ENCODE measurements at regions not wholly inside any gene's neighbourhood (a gene's known extent, or its start where the extent isn't known, plus 50 kb on each side); places are given as distances from the start of the nearest gene placed in this dataset.

GRCh38 chr6:22349051-22349450 lies 52.2 kb upstream of the PRL start:
- CTCF ChIA-PET = interaction anchor here (0.6 kb wide), 1 partner anchor 241 kb away, joined by 3 read pairs; no protein-coding TSS in a partner anchor
- 86% methylated on average over 11 of the region's 13 CpGs for WGBS (ENCODE audit: missing lambda C conversion rate)
- H3K4me3 ChIP-seq = no peak overlapping the region
- ATAC-seq (no peak), FAIRE-seq (no peak), DNase-seq (ENCODE audit: low read depth in 1 of 2, low spot score in 1 of 2) (no peak)
- 0 out of 3 replicates have a peak, but pooled peaks cover 11% of the 10 kb centered on the region for H3K4me1 ChIP-seq
- H3K4me2 ChIP-seq = no peak overlapping the region
- TF ChIP-seq HES2 (IDR thresholded peaks at IDR 0.05) = no peak
- TF ChIP-seq ATOH8 (CRISPR knock-in tag; IDR thresholded peaks at IDR 0.05; ENCODE audit: low read depth) = no peak
- TF ChIP-seq CHD2 (IDR thresholded peaks at IDR 0.05; ENCODE audit: low read length, partially characterized antibody) = no peak
- no peak for TF ChIP-seq E2F6 (IDR thresholded peaks at IDR 0.05; ENCODE audit: borderline replicate concordance, low read depth)
- TF ChIP-seq PBX3 (IDR thresholded peaks at IDR 0.05) = no peak
- no peak for TF ChIP-seq MAX (IDR thresholded peaks at IDR 0.05)
- TF ChIP-seq HDAC2 (IDR thresholded peaks at IDR 0.05) = no peak
- no peak for TF ChIP-seq MYC (IDR thresholded peaks at IDR 0.05; ENCODE audit: borderline replicate concordance, low read length)
- TF ChIP-seq POLR2A (IDR thresholded peaks at IDR 0.05; ENCODE audit: low read length) = no peak
- TF ChIP-seq PHF8 (IDR thresholded peaks at IDR 0.05; ENCODE audit: borderline replicate concordance, low read depth) = no peak
- TF ChIP-seq CTCF (IDR thresholded peaks at IDR 0.05) = no peak
- TF ChIP-seq MAZ (IDR thresholded peaks at IDR 0.05; ENCODE audit: borderline replicate concordance, low read depth, low read length) = no peak
- no peak for TF ChIP-seq HEYL (CRISPR knock-in tag; IDR thresholded peaks at IDR 0.05)
- no peak for TF ChIP-seq EP300 (IDR thresholded peaks at IDR 0.05)
- TF ChIP-seq JUN (IDR thresholded peaks at IDR 0.05) = no peak
- TF ChIP-seq NFE2L2 (conservative IDR thresholded peaks at IDR 0.05; ENCODE audit: low read length) = no peak
- no peak for TF ChIP-seq REST (IDR thresholded peaks at IDR 0.05)
- TF ChIP-seq FOSB (CRISPR knock-in tag; IDR thresholded peaks at IDR 0.05) = no peak
- TF ChIP-seq CEBPB (IDR thresholded peaks at IDR 0.05) = no peak
- no peak overlapping the region for H3K27ac ChIP-seq
- no peaks in the 10 kb centered on the region for H3K9me3 ChIP-seq
- POLR2A ChIA-PET = no interaction called here

- ATAC-seq (no peak), DNase-seq (ENCODE audit: low read depth in 1 of 2, low spot score in 1 of 2) (no peak), FAIRE-seq (no peak)
- Histone ChIP-seq H3K9me3 (no peaks in the 10 kb centered on the region), H3K27ac (no peak overlapping the region), H3K4me2 (no peak overlapping the region), H3K4me3 (no peak overlapping the region), H3K4me1 (0 out of 3 replicates have a peak, but pooled peaks cover 11% of the 10 kb centered on the region)
- ChIA-PET CTCF (interaction anchor here (0.6 kb wide), 1 partner anchor 241 kb away, joined by 3 read pairs; no protein-coding TSS in a partner anchor), POLR2A (no interaction called here)
- no peak for TF ChIP-seq HOXB5 (CRISPR knock-in tag; IDR thresholded peaks at IDR 0.05)
- TF ChIP-seq CTCF (IDR thresholded peaks at IDR 0.05) = no peak
- no peak for TF ChIP-seq RARB (CRISPR knock-in tag; IDR thresholded peaks at IDR 0.05)
- TF ChIP-seq MYC (IDR thresholded peaks at IDR 0.05; ENCODE audit: borderline replicate concordance, low read length) = no peak
- TF ChIP-seq ZSCAN20 (CRISPR knock-in tag; IDR thresholded peaks at IDR 0.05) = no peak
- no peak for TF ChIP-seq RCOR1 (IDR thresholded peaks at IDR 0.05; ENCODE audit: low read depth, low read length)
- TF ChIP-seq ZC3H11A (IDR thresholded peaks at IDR 0.05) = no peak
- no peak for TF ChIP-seq ZFP36 (IDR thresholded peaks at IDR 0.05; ENCODE audit: borderline replicate concordance, partially characterized antibody)
- TF ChIP-seq ZNF302 (CRISPR knock-in tag; IDR thresholded peaks at IDR 0.05) = no peak
- TF ChIP-seq HES2 (IDR thresholded peaks at IDR 0.05) = no peak
- no peak for TF ChIP-seq POLR2A (IDR thresholded peaks at IDR 0.05; ENCODE audit: low read length)
These were observed 52.7 kb upstream of the PRL start for GRCh38 chr6:22349528-22349927.
